Iris pigment epithelial cell (primary cell): ENCODE measurements at regions not wholly inside any gene's neighbourhood (a gene's known extent, or its start where the extent isn't known, plus 50 kb on each side); places are given as distances from the start of the nearest gene placed in this dataset.

Experiments
- DNase-seq: peaks from one replicate; pipeline ENCODE4 v3.0.0-alpha.2; 2011; ENCODE audit warnings: low read depth

- DNase-seq: no peak
Measured at GRCh38 chr20:22466447-22467171, 117.8 kb downstream of the FOXA2 start.

- DNase-seq: no peak
Measured at GRCh38 chr20:22465622-22466446, 118.5 kb downstream of the FOXA2 start.

DNA sequence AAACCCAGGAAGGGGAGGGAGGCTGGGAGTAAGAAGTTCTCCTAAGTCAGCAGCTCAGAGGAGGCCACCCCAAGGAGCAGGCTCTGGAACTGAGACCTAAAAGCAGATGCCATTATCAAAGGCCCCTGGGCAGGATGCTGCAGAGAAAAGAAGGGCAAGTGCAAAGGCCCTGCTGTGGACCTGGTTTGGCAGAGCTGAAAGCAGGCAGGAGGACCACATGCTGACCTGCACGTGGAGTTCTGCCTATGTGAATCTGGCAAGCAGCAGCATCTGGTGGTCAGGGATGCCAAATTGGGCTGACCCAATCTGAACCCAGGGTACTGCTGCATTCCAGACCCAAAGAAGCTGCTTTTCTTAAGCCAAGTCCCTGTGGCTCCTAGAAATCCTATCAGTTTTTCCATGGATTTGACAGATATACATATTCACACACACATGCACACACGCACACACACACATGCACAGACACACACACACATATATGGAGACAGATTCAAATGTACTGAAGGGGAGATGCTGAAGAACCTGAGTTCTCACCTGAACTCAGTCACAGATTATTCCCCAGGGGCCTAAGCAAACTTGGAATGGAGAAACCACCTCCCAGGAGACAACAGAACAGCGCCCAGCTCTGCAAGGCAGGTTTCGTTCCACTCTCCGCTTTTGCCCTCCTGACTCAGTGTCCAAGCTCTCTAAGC is 119.9 kb downstream of the FOXA2 start:
- DNase-seq: no peak

DNA sequence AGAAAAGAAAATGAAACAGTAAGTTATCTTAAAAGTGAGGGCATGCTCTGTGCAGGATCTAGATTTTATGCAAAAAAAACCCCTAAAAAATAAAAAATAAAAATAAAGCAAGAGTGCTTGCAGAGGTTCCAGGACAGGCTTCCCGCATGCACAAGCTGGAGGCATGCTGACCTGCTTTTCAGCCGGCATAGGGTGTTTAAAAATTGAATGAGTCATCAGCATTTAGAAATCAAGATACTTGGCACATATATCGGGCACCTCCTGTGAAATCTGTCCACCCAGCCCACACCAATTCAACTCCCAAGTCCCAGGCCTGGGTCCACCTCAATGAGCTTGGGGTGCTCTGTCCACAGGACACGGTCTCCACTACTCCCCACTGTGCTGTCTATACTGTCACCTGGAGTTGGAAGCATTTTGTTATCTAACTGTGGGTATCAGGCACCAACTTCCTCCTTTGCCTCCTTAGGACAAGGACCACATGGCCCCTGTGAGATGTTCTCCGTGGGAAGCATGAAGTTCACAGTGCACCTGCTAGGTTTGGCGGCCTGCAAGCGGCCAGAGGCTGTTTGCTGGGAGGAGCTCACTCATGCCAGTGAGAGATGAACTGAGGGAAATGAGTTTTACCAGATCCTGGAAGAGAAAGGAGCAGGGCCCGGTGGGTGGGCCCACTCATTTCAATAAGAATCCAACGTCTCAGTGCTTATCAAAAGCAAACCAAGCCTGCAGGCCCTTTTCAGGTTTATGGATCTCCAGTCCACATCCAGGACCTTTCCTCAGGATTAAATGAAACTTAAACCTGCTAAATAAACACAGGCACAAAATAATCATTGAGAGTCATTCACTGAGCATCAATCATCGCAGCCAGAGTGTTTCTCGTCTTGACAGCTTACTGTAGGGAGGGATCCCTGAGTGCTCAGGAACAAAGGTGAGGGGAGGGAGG is 121.1 kb downstream of the FOXA2 start:
- no peak for DNase-seq

- DNase-seq: no peak
Measured at GRCh38 chr20:22460803-22461202, 123.6 kb downstream of the FOXA2 start.

DNA sequence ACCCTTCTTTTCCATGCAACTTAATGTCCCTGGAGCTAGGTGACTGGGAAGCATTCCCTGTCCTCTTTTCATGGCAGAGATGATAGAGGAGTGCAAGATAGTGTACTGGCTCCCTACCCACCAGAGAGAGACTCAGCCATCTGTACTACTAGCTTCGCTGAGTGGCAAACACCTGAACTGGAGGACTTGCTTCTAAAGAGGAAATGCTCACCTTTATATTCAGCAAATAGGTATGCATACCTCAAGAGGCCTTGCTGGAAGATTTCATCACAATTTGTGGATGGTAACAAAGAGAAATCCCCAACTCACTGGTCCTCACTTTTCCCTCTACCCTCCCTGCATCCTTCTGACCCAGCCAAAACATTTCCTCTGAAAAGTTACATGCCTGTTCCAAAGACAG is 124.1 kb downstream of the FOXA2 start:
- DNase-seq: no peak

GRCh38 chr20:22459754-22460153 is 124.6 kb downstream of the FOXA2 start:
- no peak for DNase-seq

- no peak for DNase-seq
Measured at GRCh38 chr20:22456109-22456508, 128.3 kb downstream of the FOXA2 start.

GRCh38 chr20:22455259-22455658 is 129.1 kb downstream of the FOXA2 start:
- DNase-seq: no peak

DNA sequence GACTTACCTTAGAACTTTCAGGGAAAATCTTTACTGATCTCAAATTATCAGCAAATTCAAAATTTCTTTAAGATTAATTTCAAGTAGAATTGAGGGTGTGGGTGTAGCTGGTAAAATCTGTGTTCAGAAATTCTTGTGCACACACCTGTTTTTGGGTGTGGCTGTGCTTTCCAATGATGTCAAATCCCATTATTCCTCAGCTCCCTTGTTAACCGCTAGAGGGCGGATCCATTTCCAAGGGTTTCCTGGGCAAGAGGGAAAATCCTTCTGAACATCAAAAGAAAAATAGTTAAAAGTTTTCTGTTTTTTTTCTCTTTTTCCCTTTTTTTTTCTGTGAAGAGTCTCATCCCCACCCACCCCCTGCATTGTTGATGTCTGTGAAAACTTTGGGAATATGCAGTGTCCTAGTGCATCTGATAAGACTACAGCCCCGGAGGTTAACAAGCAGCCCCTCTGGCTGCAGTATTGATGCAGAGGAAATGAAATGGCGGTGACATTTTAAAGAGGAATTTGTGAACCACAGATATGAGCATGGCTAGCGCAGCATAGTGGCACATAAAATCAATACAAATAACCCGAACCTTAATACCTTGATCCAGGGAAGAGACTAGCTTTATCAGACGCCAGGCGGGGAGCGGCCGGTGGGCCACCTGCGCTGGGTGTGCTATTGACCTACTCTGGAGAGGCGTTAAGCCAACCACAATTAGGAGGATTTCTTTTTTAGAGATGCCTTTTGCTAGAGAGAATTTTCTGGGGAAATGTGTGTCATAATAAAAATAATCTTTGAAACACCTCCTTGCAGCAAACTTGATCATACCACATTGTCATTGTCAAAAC is 130.9 kb downstream of the FOXA2 start:
- DNase-seq: peak; percentile 5

DNA sequence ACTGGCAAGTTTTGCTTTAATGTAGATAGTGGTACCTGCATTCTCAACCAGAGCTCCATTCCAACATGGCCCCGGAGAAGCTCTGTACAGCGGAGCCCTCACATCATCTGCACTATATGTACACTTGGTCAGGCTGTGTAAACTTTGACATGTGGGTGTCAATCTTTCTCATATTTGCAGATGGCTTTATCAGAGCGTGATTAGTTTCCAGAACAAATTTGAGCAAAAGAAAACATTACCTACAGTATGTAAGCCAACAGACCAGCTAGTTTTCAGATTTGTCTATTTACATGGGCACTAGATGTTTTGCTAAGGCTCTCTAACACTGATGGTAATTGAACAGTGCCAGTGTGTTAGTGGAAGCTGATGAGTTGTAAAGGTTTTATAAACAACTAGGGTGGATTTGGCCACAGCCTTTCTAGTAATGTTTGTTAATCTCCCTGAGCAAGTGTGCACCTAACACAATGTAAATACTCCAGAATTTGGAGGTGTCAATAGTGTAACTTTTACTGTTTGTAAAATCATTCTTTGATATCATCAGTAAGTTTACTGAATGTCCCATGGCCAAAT is 131.8 kb downstream of the FOXA2 start:
- DNase-seq: no peak

DNA sequence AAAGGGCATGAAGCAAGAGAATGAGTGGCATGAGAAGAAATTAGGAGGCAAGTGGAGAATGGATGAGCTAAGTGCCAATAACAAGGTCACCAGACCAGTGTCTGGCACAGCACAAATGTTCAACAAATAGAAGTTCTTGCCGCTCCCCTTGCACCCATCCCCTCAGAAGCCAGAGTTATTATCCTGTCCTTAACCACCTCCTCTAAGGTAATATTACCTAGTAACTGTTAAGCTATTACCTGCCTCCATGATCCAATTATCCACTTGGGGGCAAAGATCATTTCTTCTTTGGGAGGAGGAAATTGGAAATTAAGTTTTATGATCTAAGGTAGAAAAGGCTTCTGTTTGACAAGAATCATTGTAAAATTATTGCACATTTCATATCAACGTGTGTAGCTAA is 133.8 kb downstream of the FOXA2 start:
- DNase-seq: no peak

DNA sequence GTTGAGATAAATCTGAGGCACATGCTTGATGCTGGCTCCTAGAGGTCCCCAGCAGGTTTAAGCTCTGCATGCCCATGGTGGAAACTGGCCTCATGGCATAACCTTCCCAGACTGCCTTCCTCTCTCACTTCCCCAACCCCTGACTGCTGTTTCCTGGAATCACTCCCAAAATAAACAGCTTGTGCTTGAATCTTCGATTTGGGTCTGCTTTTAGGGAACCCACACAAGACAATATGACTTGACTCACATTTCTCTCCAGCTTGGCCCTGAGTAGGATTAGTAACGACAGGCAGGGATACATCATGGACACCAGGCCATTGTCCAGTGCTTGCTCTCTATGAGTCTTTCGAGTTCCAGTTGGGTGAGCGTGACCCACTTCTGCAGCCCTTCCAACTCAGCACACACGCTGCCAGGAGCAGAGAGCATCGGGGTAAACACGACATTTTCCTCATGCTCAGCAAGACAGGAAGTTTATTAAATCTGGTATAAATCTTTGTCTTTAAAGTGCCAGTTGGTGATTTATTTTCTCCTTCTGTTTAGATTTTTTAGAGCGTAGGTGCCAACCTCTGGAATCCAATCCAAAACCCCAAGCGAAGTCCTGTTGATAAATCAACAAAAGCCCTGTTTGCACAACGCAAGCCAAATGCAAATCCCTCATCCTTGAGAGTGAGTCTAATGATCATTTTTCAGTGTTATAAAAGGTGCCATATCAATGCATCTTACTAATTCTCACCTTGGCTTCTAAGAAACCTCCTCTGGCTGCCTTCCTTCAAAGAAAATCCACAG is 135.0 kb downstream of the FOXA2 start:
- DNase-seq: no peak

- DNase-seq: no peak
Measured at GRCh38 chr20:22447447-22447778, 137.0 kb downstream of the FOXA2 start.

GRCh38 chr20:22446613-22447446 is 137.5 kb downstream of the FOXA2 start:
- no peak for DNase-seq

DNA sequence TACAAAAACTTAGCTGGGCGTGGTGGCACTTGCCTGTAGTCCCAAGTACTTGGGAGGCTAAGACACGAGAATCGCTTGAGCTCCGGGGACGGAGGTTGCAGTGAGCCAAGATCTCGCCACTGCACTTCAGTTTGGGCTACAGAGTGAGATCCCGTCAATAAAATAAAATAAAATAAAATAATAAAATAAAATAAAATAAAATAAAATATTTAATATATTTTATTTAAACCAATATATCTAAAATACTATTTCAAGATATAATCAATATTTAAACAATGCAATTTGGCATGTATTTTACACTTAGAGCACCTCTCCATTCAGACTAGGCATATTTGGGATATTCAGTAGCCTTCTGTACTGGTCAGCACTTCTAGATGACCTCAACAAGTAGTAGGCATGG is 142.1 kb downstream of the FOXA2 start:
- no peak for DNase-seq

DNA sequence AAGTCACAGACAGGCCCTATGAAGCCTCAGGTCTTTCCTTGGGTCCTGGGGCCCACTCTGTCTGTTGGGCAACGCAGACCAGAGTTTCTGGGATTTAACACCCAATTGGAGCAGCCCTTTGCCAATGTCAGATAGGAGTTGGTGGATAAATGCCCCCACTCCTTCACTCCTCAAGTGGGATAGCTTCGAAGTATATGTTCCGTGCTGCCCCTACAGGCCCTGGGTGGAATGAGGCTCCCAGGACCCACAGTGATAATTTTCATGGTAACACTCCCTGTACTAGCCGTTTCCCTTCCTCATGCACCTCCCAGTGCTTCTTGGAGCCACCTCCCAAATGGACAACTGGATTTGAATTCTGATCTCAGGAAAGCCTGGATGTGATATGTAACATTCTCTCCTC is 145.4 kb downstream of the FOXA2 start:
- no peak for DNase-seq

- DNase-seq: no peak
Measured at GRCh38 chr20:22438346-22438745, 146.0 kb downstream of the FOXA2 start.

- no peak for DNase-seq
Measured at GRCh38 chr20:22437354-22437753, 147.0 kb downstream of the FOXA2 start.
